Endothelial cell of umbilical vein (primary cell): ENCODE measurements at regions not wholly inside any gene's neighbourhood (a gene's known extent, or its start where the extent isn't known, plus 50 kb on each side); places are given as distances from the start of the nearest gene placed in this dataset.

Experiments
- BruUV-seq: library from RNA; stranded (reverse); fragments of 400-500 nt; replicated peaks from 2 replicates; lab custom pipeline; 2021; lab: Mats Ljungman, UMichigan
- CTCF ChIA-PET: fragments of 300-600, 350-600 bp; sonication (Branson Sonifier 250); formaldehyde crosslinking; loops from one replicate; lab custom pipeline; 2021; ENCODE audit warnings: antibody characterized with exemption, inconsistent platforms; lab: Charles Lee
- POLR2A ChIA-PET: fragments of 300-600, 350-600 bp; sonication (Branson Sonifier 250); formaldehyde crosslinking; loops from one replicate; lab custom pipeline; 2021; ENCODE audit warnings: antibody characterized with exemption, inconsistent platforms; lab: Charles Lee
- DNase-seq: peaks from one replicate; pipeline ENCODE4 v3.0.0-alpha.2; 2011; ENCODE audit warnings: low read depth, low spot score
- FAIRE-seq: peaks from 2 replicates; lab custom pipeline; 2011; peaks lifted over from hg19 to GRCh38; lab: Jason Lieb, UNC
- H2AFZ ChIP-seq: 2 replicates; pipeline ENCODE4 v1.6.0; 2012; ENCODE audit warnings: low read depth, low read length, control low read depth, inconsistent platforms
- H3K27ac ChIP-seq: 2 replicates; pipeline ENCODE4 v1.5.1; 2011; ENCODE audit warnings: low read depth, mild to moderate bottlenecking, control low read depth, low read length, moderate library complexity; ENCODE audit not compliant: insufficient read depth
- H3K27me3 ChIP-seq, 2 experiments: 2 replicates each; pipeline versions ENCODE4 v1.6.0 to v1.6.1; 2011; ENCODE audit warnings: low read length in 2 of 2, mixed read lengths in 1 of 2; ENCODE audit not compliant: control insufficient read depth in 2 of 2, insufficient read depth in 2 of 2
- H3K36me3 ChIP-seq, 2 experiments: 2 replicates in 1 of 2; 3 replicates in 1 of 2; pipeline ENCODE4 v1.5.1; 2011; ENCODE audit warnings: low read length in 2 of 2, mild to moderate bottlenecking in 1 of 2, moderate library complexity in 1 of 2; ENCODE audit not compliant: control insufficient read depth in 2 of 2, insufficient read depth in 2 of 2; ENCODE audit errors: extremely low read depth in 1 of 2
- H3K4me1 ChIP-seq: 3 replicates; pipeline ENCODE4 v1.5.1; 2011; ENCODE audit warnings: mild to moderate bottlenecking, low read length; ENCODE audit not compliant: control insufficient read depth, insufficient read depth; ENCODE audit errors: extremely low read depth
- H3K4me2 ChIP-seq: 2 replicates; pipeline ENCODE4 v1.6.1; 2011; ENCODE audit warnings: low read length, control low read depth, mixed read lengths; ENCODE audit not compliant: insufficient read depth
- H3K4me3 ChIP-seq, 3 experiments: fragments of 200-600 bp in 1 of 3; sonication (generic), shearing (Covaris generic) in 1 of 3; replicated peaks in 1 of 3; 2 replicates each; pipeline ENCODE4 v1.5.1; 2011 to 2016; ENCODE audit warnings: control low read depth in 3 of 3, low read length in 3 of 3, mild to moderate bottlenecking in 2 of 3, inconsistent platforms in 1 of 3, low read depth in 1 of 3, moderate library complexity in 1 of 3; ENCODE audit not compliant: insufficient read depth in 1 of 3
- H3K79me2 ChIP-seq: 2 replicates; pipeline ENCODE4 v1.6.0; 2012; ENCODE audit warnings: low read length, inconsistent platforms; ENCODE audit not compliant: control insufficient read depth, insufficient read depth
- H3K9ac ChIP-seq: replicated peaks from 2 replicates; pipeline ENCODE3; 2011; ENCODE audit warnings: low read length, control low read depth; ENCODE audit not compliant: insufficient read depth; ENCODE audit errors: extremely low read depth
- H3K9me1 ChIP-seq: replicated peaks from 3 replicates; pipeline ENCODE4 v1.6.0; 2011; ENCODE audit warnings: mild to moderate bottlenecking, low read length; ENCODE audit not compliant: control insufficient read depth, insufficient read depth; ENCODE audit errors: extremely low read depth
- H3K9me3 ChIP-seq: replicated peaks from 2 replicates; pipeline ENCODE4 v1.5.1; 2012; ENCODE audit warnings: low read length, inconsistent platforms; ENCODE audit not compliant: control insufficient read depth, insufficient read depth
- H4K20me1 ChIP-seq: replicated peaks from 2 replicates; pipeline ENCODE3; 2011; ENCODE audit warnings: mild to moderate bottlenecking, low read length; ENCODE audit not compliant: control insufficient read depth, insufficient read depth; ENCODE audit errors: extremely low read depth
- CTCF ChIP-seq, 2 donors: IDR thresholded peaks; 1 replicate in 1 of 2; 2 replicates in 1 of 2; pipeline ENCODE4 v1.5.1; 2011; ENCODE audit warnings: low read length in 2 of 2, mild to moderate bottlenecking in 2 of 2, moderate library complexity in 2 of 2, control low read depth in 1 of 2, inconsistent platforms in 1 of 2, low read depth in 1 of 2; ENCODE audit not compliant: insufficient read depth in 1 of 2; ENCODE audit errors: extremely low read depth in 1 of 2
- EZH2 ChIP-seq: IDR thresholded peaks from 2 replicates; pipeline ENCODE4 v1.6.1; 2012; ENCODE audit warnings: borderline replicate concordance, low read depth, mild to moderate bottlenecking, moderate library complexity, low read length, inconsistent platforms; ENCODE audit not compliant: severe bottlenecking
- FOS ChIP-seq: IDR thresholded peaks from 2 replicates; pipeline ENCODE4 v1.6.1; 2011; ENCODE audit warnings: mild to moderate bottlenecking, low read length, moderate library complexity, borderline replicate concordance; ENCODE audit not compliant: insufficient read depth
- GATA2 ChIP-seq: IDR thresholded peaks from 2 replicates; pipeline ENCODE4 v1.7.0; 2011; ENCODE audit warnings: low read depth, mild to moderate bottlenecking, moderate library complexity, mixed read lengths, low read length; ENCODE audit not compliant: insufficient read length, insufficient read depth
- JUN ChIP-seq: IDR thresholded peaks from 2 replicates; pipeline ENCODE4 v1.6.1; 2011; ENCODE audit warnings: borderline replicate concordance, low read depth; ENCODE audit not compliant: insufficient read length, insufficient read depth
- MAX ChIP-seq: IDR thresholded peaks from 2 replicates; pipeline ENCODE4 v1.6.1; 2011; ENCODE audit not compliant: insufficient read depth, insufficient read length
- MYC ChIP-seq: IDR thresholded peaks from one replicate; pipeline ENCODE4 v1.6.1; 2011; ENCODE audit warnings: mild to moderate bottlenecking, low read depth, low read length
- POLR2A ChIP-seq: IDR thresholded peaks from 2 replicates; pipeline ENCODE4 v1.6.1; 2012; ENCODE audit warnings: low read depth, mild to moderate bottlenecking, control low read depth, low read length
- POLR2AphosphoS5 ChIP-seq: IDR thresholded peaks from 2 replicates; pipeline ENCODE4 v1.6.1; 2012; ENCODE audit warnings: low read depth, mild to moderate bottlenecking, control low read depth, low read length, moderate library complexity; ENCODE audit not compliant: insufficient read depth
- dilution Hi-C: fragments of 300-500 bp; cut with MboI; formaldehyde crosslinking; loops from one replicate; pipeline ENCODE4 v1.15.0; 2019; ENCODE audit warnings: low sequenced_read_pairs; ENCODE audit not compliant: extremely low pct_ligation_motif_present
- intact Hi-C: fragments of 100-400 bp; cut with micrococcal nuclease; formaldehyde crosslinking; loops from one replicate; pipeline ENCODE4 v1.10.0; 2022

GRCh38 chr2:38194751-38195150 lies 118.8 kb upstream of the CYP1B1 start:
- Histone ChIP-seq H3K36me3 (no peaks in the 10 kb centered on the region), H3K27me3 (no peaks in the 10 kb centered on the region), H2AFZ (no peak overlapping the region), H3K9me1 (no peaks in the 10 kb centered on the region), H4K20me1 (no peaks in the 10 kb centered on the region), H3K9ac (no peak overlapping the region), H3K27ac (no peak overlapping the region), H3K4me2 (no peak overlapping the region), H3K4me1 (no peaks in the 10 kb centered on the region), H3K4me3 (no peak overlapping the region), H3K79me2 (no peaks in the 10 kb centered on the region), H3K9me3 (no peaks in the 10 kb centered on the region)
- intact Hi-C loops, result no loop called here
- ChIA-PET CTCF (no interaction called here), POLR2A (no interaction called here)
- FAIRE-seq, result no peak
- TF ChIP-seq MYC, result no peak
- TF ChIP-seq POLR2A, result no peak
- TF ChIP-seq GATA2, result no peak
- no peak for TF ChIP-seq FOS
- DNase-seq, result no peak
- no TSS peak for BruUV-seq
- dilution Hi-C loops, result no loop called here

- dilution Hi-C loops, result no loop called here
- no TSS peak for BruUV-seq
- no peak overlapping the region for H2AFZ ChIP-seq
- DNase-seq, result no peak
- no peaks in the 10 kb centered on the region for H3K79me2 ChIP-seq
- H3K27me3 ChIP-seq, result no peaks in the 10 kb centered on the region
- no peak for TF ChIP-seq CTCF (IDR thresholded peaks at IDR 0.05; ENCODE audit: extremely low read depth in 1 of 2, insufficient read depth in 1 of 2, low read depth in 1 of 2, low read length in 2 of 2)
- TF ChIP-seq EZH2, result no peak
- TF ChIP-seq GATA2, result no peak
- no peak for TF ChIP-seq JUN
- TF ChIP-seq POLR2A, result no peak
- no peak for TF ChIP-seq FOS
- TF ChIP-seq POLR2AphosphoS5, result no peak
- TF ChIP-seq MAX, result no peak
- TF ChIP-seq MYC, result no peak
- H4K20me1 ChIP-seq, result no peaks in the 10 kb centered on the region
- no peak overlapping the region for H3K4me2 ChIP-seq
- no peaks in the 10 kb centered on the region for H3K9me3 ChIP-seq
- no peaks in the 10 kb centered on the region for H3K36me3 ChIP-seq
- intact Hi-C loops, result no loop called here
- H3K9ac ChIP-seq, result no peak overlapping the region
- no peak overlapping the region for H3K27ac ChIP-seq
- no peaks in the 10 kb centered on the region for H3K9me1 ChIP-seq
- POLR2A ChIA-PET, result no interaction called here
- H3K4me1 ChIP-seq, result no peaks in the 10 kb centered on the region
- no peak overlapping the region for H3K4me3 ChIP-seq
- no peak for FAIRE-seq
- CTCF ChIA-PET, result no interaction called here
Measured at GRCh38 chr2:38192976-38193375, 117.0 kb upstream of the CYP1B1 start.
